Ovary (tissue), 7 donors: ENCODE measurements at regions not wholly inside any gene's neighbourhood (a gene's known extent, or its start where the extent isn't known, plus 50 kb on each side); places are given as distances from the start of the nearest gene placed in this dataset.

Source experiments
- DNase-seq, 5 donors: peaks; one replicate each; pipeline ENCODE4 v3.0.0-alpha.2; 2019 to 2020
- H3K27ac ChIP-seq, 2 donors: fragments of 200-600 bp; one replicate each; pipeline versions ENCODE4 v1.5.1 to v1.8.0; 2019 to 2022
- H3K27me3 ChIP-seq: fragments of 200-600 bp; one replicate; pipeline ENCODE4 v1.8.0; 2022
- H3K36me3 ChIP-seq: fragments of 200-600 bp; sonication (generic); one replicate; pipeline ENCODE4 v1.5.1; 2019
- H3K4me1 ChIP-seq: one replicate; pipeline ENCODE4 v1.8.1; 2013; ENCODE audit warnings: mild to moderate bottlenecking, moderate library complexity; ENCODE audit not compliant: insufficient read depth
- H3K4me3 ChIP-seq: fragments of 200-600 bp; sonication (generic); one replicate; pipeline ENCODE4 v1.5.1; 2017
- H3K9me3 ChIP-seq, 2 donors: fragments of 200-600 bp in 1 of 2; sonication (generic) in 1 of 2; one replicate each; pipeline versions ENCODE4 v1.5.1 to v1.8.1; 2013 to 2019; ENCODE audit warnings: mild to moderate bottlenecking in 1 of 2, moderate library complexity in 1 of 2
- CTCF ChIP-seq, 3 donors: fragments of 450-650 bp in 2 of 3; fragments of 200-600 bp in 1 of 3; IDR thresholded peaks; one replicate each; pipeline versions ENCODE4 v1.5.1 to v1.8.0; 2016 to 2022; ENCODE audit warnings: antibody characterized with exemption in 3 of 3, mild to moderate bottlenecking in 1 of 3
- EP300 ChIP-seq: sonication (generic); formaldehyde crosslinking; IDR thresholded peaks from one replicate; pipeline ENCODE4 v1.6.1; 2017; ENCODE audit warnings: antibody characterized with exemption
- POLR2A ChIP-seq: fragments of 450-650 bp; IDR thresholded peaks from one replicate; pipeline ENCODE4 v1.6.1; 2017; ENCODE audit warnings: antibody characterized with exemption, mild to moderate bottlenecking, moderate library complexity
- WGBS, 3 donors: extraction: QIAGEN DNeasy Blood & Tissue Kit in 1 of 3; methylation state at CpG; one replicate each; pipeline versions ENCODE4 v1.1.5 to v1.1.7; 2013 to 2017; 5-methylcytosine and 5-hydroxymethylcytosine counted together
- intact Hi-C, 4 donors: fragments of 100-400 bp; cut with DNase I; formaldehyde crosslinking; loops; one replicate each; pipeline versions ENCODE4 v1.11.0 to v1.15.1; 2022 to 2023
- donor health status: DM: no; HTN: no; CAD: no; lungs with moderate emphysema.
- donor health status: DM: no; HTN: no; CAD: no.
- donor health status: Bipolar disorder and iron deficiency.
- donor health status: DM: no; HTN: no; CAD: no.
- donor health status: DM: yes; HTN: yes; CAD: no.

GRCh38 chr12:85580562-85581168 is 255.5 kb downstream of the RASSF9 start:
- no peak for DNase-seq

GRCh38 chr12:85587158-85587557 is 249.1 kb downstream of the RASSF9 start:
- H3K9me3 ChIP-seq, result no peaks in the 10 kb centered on the region
- intact Hi-C loops, result no loop called here
- 82 to 91% (median 88%) methylated on average over 3 of the region's 3 CpGs for whole genome bisulfite sequencing, 3 donors
- TF ChIP-seq CTCF (IDR thresholded peaks at IDR 0.05) (no peak), EP300 (no peak)
- H3K4me1 ChIP-seq, result no peaks in the 10 kb centered on the region
- H3K27me3 ChIP-seq, result no peaks in the 10 kb centered on the region
- no peaks in the 10 kb centered on the region for H3K36me3 ChIP-seq
- H3K27ac ChIP-seq, result no peak overlapping the region
- DNase-seq, result no peak
- H3K4me3 ChIP-seq, result no peak overlapping the region

More at GRCh38 chr12:85580562-85581168, 255.5 kb downstream of the RASSF9 start:
- H3K27ac ChIP-seq, result no peak overlapping the region
- no peaks in the 10 kb centered on the region for H3K9me3 ChIP-seq
- 14 to 23% (median 15%) methylated on average over 3 of the region's 3 CpGs for WGBS, 3 donors
- no peaks in the 10 kb centered on the region for H3K27me3 ChIP-seq
- H3K4me3 ChIP-seq, result no peak overlapping the region
- intact Hi-C loops, result no loop called here
- no peaks in the 10 kb centered on the region for H3K4me1 ChIP-seq
- no peaks in the 10 kb centered on the region for H3K36me3 ChIP-seq
- TF ChIP-seq CTCF (IDR thresholded peaks at IDR 0.05) (no peak), POLR2A (no peak), EP300 (no peak)

GRCh38 chr12:85588221-85588620 is 248.0 kb downstream of the RASSF9 start:
- H3K4me1 ChIP-seq, result no peaks in the 10 kb centered on the region
- no peaks in the 10 kb centered on the region for H3K9me3 ChIP-seq
- no peak for DNase-seq
- H3K36me3 ChIP-seq, result no peaks in the 10 kb centered on the region
- no peak overlapping the region for H3K4me3 ChIP-seq
- no peak overlapping the region for H3K27ac ChIP-seq
- TF ChIP-seq EP300, result no peak
- TF ChIP-seq POLR2A, result no peak
- TF ChIP-seq CTCF (IDR thresholded peaks at IDR 0.05), result no peak
- no peaks in the 10 kb centered on the region for H3K27me3 ChIP-seq
- intact Hi-C loops, result no loop called here
- WGBS, 3 donors, result 78 to 82% (median 80%) methylated on average over 2 of the region's 2 CpGs

- Histone ChIP-seq H3K36me3 (no peaks in the 10 kb centered on the region), H3K27ac (no peak overlapping the region), H3K27me3 (no peaks in the 10 kb centered on the region), H3K9me3 (no peaks in the 10 kb centered on the region), H3K4me1 (no peaks in the 10 kb centered on the region), H3K4me3 (no peak overlapping the region)
- 67 to 82% (median 70%) methylated on average over 2 of the region's 2 CpGs for WGBS, 3 donors
- TF ChIP-seq CTCF (IDR thresholded peaks at IDR 0.05) (no peak), POLR2A (no peak), EP300 (no peak)
- intact Hi-C loops, result no loop called here
- no peak for DNase-seq
These were observed 235.4 kb downstream of the RASSF9 start for GRCh38 chr12:85600841-85601240.
